ENCODE measurements at regions not wholly inside any gene's neighbourhood (a gene's known extent, or its start where the extent isn't known, plus 50 kb on each side); places are given as distances from the start of the nearest gene placed in this dataset.

DNA sequence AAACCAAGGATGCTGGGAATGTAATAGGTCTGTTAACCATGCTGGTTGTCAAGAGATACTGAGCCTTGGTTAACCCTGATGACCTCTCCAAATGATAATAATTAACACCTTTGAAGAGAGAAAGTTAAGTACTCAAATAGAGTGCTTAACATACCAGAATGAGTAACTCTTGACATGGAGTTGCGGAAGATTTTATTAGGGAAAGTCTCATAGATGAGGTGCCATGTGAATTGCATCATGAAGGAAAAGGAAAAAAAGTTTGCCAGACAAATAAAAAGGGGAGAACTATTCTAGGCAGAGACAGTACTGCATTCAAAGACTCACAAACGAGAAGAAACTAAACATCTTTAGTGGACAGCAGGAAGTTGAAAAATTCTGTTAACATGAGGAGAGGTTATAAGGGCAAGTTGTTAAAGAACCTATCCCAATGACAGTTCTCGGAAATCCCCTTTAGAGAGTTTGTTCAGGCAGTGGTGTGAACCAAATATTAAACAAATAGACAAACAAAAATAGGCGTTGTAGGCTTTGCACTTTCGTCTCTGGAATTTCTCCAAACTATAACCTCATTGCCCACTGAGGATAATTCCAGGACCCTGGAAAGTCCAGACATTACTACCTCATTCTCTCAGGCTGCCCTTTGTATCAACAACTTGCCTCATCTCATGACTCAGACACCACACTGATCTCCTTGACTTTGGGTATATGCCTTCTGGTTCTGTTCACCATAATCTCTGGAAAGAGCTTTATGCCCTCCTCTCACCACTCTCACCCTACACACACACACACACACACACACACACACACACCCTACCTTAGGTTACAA, 435.0 kb downstream of the GXYLT1 start:
- ATAC-seq (no peak), DNase-seq (no peak)
- no peaks in the 10 kb centered on the region for H3K4me1 ChIP-seq
- H3K27ac ChIP-seq = no peak overlapping the region
- 42 to 48% (median 46%) methylated on average over 5 of the region's 5 CpGs for whole genome bisulfite sequencing, 3 donors
- H3K4me3 ChIP-seq = no peak overlapping the region
- no peaks in the 10 kb centered on the region for H3K27me3 ChIP-seq (ENCODE audit: insufficient read depth in 3 of 3, low read length in 2 of 3)
- H3K36me3 ChIP-seq (ENCODE audit: insufficient read depth in 1 of 2, low read depth in 1 of 2) = no peaks in the 10 kb centered on the region
- no peaks in the 10 kb centered on the region for H3K9me3 ChIP-seq
- intact Hi-C loops (cut with DNase I) = no loop called here
- TF ChIP-seq, protein P1, sequence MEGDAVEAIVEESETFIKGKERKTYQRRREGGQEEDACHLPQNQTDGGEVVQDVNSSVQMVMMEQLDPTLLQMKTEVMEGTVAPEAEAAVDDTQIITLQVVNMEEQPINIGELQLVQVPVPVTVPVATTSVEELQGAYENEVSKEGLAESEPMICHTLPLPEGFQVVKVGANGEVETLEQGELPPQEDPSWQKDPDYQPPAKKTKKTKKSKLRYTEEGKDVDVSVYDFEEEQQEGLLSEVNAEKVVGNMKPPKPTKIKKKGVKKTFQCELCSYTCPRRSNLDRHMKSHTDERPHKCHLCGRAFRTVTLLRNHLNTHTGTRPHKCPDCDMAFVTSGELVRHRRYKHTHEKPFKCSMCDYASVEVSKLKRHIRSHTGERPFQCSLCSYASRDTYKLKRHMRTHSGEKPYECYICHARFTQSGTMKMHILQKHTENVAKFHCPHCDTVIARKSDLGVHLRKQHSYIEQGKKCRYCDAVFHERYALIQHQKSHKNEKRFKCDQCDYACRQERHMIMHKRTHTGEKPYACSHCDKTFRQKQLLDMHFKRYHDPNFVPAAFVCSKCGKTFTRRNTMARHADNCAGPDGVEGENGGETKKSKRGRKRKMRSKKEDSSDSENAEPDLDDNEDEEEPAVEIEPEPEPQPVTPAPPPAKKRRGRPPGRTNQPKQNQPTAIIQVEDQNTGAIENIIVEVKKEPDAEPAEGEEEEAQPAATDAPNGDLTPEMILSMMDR (IDR thresholded peaks at IDR 0.05) = no peak

DNA sequence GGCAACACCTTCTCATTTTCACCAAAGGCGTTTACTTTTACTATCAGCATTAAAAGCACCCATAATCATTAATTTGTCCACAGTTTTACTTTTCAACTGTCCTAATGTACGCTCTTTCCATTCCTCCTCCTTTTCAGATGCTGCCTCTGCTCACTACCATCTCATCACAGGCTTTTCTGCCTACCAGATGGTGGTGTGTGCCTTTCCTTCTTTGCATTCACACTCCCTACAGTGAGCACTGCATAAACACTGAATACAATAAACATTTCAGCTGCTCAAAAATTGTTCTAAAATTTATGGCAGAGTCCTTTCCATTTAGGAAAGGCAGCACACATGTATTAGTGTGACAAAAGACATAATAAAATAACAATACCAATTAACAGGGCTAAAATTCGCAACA, 435.7 kb downstream of the GXYLT1 start:
- Histone ChIP-seq H3K36me3 (ENCODE audit: insufficient read depth in 1 of 2, low read depth in 1 of 2) (no peaks in the 10 kb centered on the region), H3K27ac (no peak overlapping the region), H3K9me3 (no peaks in the 10 kb centered on the region), H3K4me1 (no peaks in the 10 kb centered on the region), H3K4me3 (no peak overlapping the region), H3K27me3 (ENCODE audit: insufficient read depth in 3 of 3, low read length in 2 of 3) (no peaks in the 10 kb centered on the region)
- no peak for DNase-seq
- 72 to 86% (median 79%) methylated on average over 3 of the region's 3 CpGs for WGBS, 3 donors
- ATAC-seq = no peak
- TF ChIP-seq, protein P1 (IDR thresholded peaks at IDR 0.05) = no peak
- intact Hi-C loops (cut with DNase I) = no loop called here

- intact Hi-C loops (cut with DNase I) = no loop called here
- Histone ChIP-seq H3K9me3 (no peaks in the 10 kb centered on the region), H3K4me1 (no peaks in the 10 kb centered on the region), H3K27me3 (ENCODE audit: insufficient read depth in 3 of 3, low read length in 2 of 3) (no peaks in the 10 kb centered on the region), H3K27ac (no peak overlapping the region), H3K36me3 (ENCODE audit: insufficient read depth in 1 of 2, low read depth in 1 of 2) (no peaks in the 10 kb centered on the region), H3K4me3 (no peak overlapping the region)
- 67 to 78% (median 67%) methylated on average over 1 of the region's 1 CpG for WGBS, 3 donors
- DNase-seq = no peak
- no peak for ATAC-seq
- TF ChIP-seq, protein P1 (IDR thresholded peaks at IDR 0.05) = no peak
Observed at GRCh38 chr12:41706376-41706775, 438.3 kb downstream of the GXYLT1 start.

GRCh38 chr12:41701943-41702601, 442.6 kb downstream of the GXYLT1 start:
- no peaks in the 10 kb centered on the region for H3K36me3 ChIP-seq (ENCODE audit: insufficient read depth in 1 of 2, low read depth in 1 of 2)
- no peaks in the 10 kb centered on the region for H3K4me1 ChIP-seq
- DNase-seq (no peak), ATAC-seq (no peak)
- H3K27me3 ChIP-seq (ENCODE audit: insufficient read depth in 3 of 3, low read length in 2 of 3) = no peaks in the 10 kb centered on the region
- 35 to 61% (median 37%) methylated on average over 2 of the region's 2 CpGs for WGBS, 3 donors
- H3K9me3 ChIP-seq = no peaks in the 10 kb centered on the region
- TF ChIP-seq, protein P1 (IDR thresholded peaks at IDR 0.05) = no peak
- H3K27ac ChIP-seq = no peak overlapping the region
- intact Hi-C loops (cut with DNase I) = no loop called here
- no peak overlapping the region for H3K4me3 ChIP-seq

Data from psoas muscle (tissue), 7 donors.